ENCODE measurements at regions not wholly inside any gene's neighbourhood (a gene's known extent, or its start where the extent isn't known, plus 50 kb on each side); places are given as distances from the start of the nearest gene placed in this dataset.

GRCh38 chr3:118550556-118550955 is 484.1 kb downstream of the IGSF11 start:
- no peak for ATAC-seq
- TF ChIP-seq POU6F1 (CRISPR knock-in tag; IDR thresholded peaks at IDR 0.05; ENCODE audit: borderline replicate concordance, low read depth) (no peak), CREB5 (CRISPR knock-in tag; IDR thresholded peaks at IDR 0.05; ENCODE audit: low read depth) (no peak), PATZ1 (CRISPR knock-in tag; IDR thresholded peaks at IDR 0.05; ENCODE audit: borderline replicate concordance) (no peak)

- TF ChIP-seq CSDC2 (CRISPR knock-in tag; IDR thresholded peaks at IDR 0.05) (no peak), CREB5 (CRISPR knock-in tag; IDR thresholded peaks at IDR 0.05; ENCODE audit: low read depth) (no peak), ZFP3 (CRISPR knock-in tag; IDR thresholded peaks at IDR 0.05) (no peak), BACH2 (CRISPR knock-in tag; IDR thresholded peaks at IDR 0.05; ENCODE audit: borderline replicate concordance) (no peak), ZNF8 (CRISPR knock-in tag; IDR thresholded peaks at IDR 0.05) (no peak), RARB (CRISPR knock-in tag; IDR thresholded peaks at IDR 0.05) (no peak), GLIS3 (CRISPR knock-in tag; IDR thresholded peaks at IDR 0.05) (no peak), ESRRG (CRISPR knock-in tag; IDR thresholded peaks at IDR 0.05) (no peak), TSHZ2 (CRISPR knock-in tag; IDR thresholded peaks at IDR 0.05) (no peak), ZNF70 (CRISPR knock-in tag; IDR thresholded peaks at IDR 0.05) (no peak), CSRNP3 (CRISPR knock-in tag; IDR thresholded peaks at IDR 0.05) (no peak), TCF4 (CRISPR knock-in tag; IDR thresholded peaks at IDR 0.05; ENCODE audit: borderline replicate concordance) (no peak), ZNF565 (CRISPR knock-in tag; conservative IDR thresholded peaks at IDR 0.05; ENCODE audit: low read depth) (no peak)
- no peak for ATAC-seq
These were observed 480.4 kb downstream of the IGSF11 start for GRCh38 chr3:118554148-118554838.

GRCh38 chr3:118556983-118557382 is 477.7 kb downstream of the IGSF11 start:
- ATAC-seq, result no peak
- TF ChIP-seq ESRRG (CRISPR knock-in tag; IDR thresholded peaks at IDR 0.05) (no peak), ZNF8 (CRISPR knock-in tag; IDR thresholded peaks at IDR 0.05) (no peak), ZFP30 (CRISPR knock-in tag; IDR thresholded peaks at IDR 0.05) (no peak), CSDC2 (CRISPR knock-in tag; IDR thresholded peaks at IDR 0.05) (no peak), ZC3H10 (CRISPR knock-in tag; IDR thresholded peaks at IDR 0.05) (no peak), POU6F1 (CRISPR knock-in tag; IDR thresholded peaks at IDR 0.05; ENCODE audit: borderline replicate concordance, low read depth) (no peak), TSHZ2 (CRISPR knock-in tag; IDR thresholded peaks at IDR 0.05) (no peak), GLIS3 (CRISPR knock-in tag; IDR thresholded peaks at IDR 0.05) (no peak), TCF4 (CRISPR knock-in tag; IDR thresholded peaks at IDR 0.05; ENCODE audit: borderline replicate concordance) (no peak), PATZ1 (CRISPR knock-in tag; IDR thresholded peaks at IDR 0.05; ENCODE audit: borderline replicate concordance) (no peak)

All from SK-N-SH treated with all-trans-retinoic acid at 6 μM for 48 hours (cell line).